HUDEP-2 (cell line): ENCODE measurements at regions not wholly inside any gene's neighbourhood (a gene's known extent, or its start where the extent isn't known, plus 50 kb on each side); places are given as distances from the start of the nearest gene placed in this dataset.

Source experiments
- DNase-seq, 76 experiments: peaks; one replicate each; lab custom pipeline; 2025; ENCODE audit not compliant: unreplicated experiment in 76 of 76; lab: John Stamatoyannopoulos, UW

DNA sequence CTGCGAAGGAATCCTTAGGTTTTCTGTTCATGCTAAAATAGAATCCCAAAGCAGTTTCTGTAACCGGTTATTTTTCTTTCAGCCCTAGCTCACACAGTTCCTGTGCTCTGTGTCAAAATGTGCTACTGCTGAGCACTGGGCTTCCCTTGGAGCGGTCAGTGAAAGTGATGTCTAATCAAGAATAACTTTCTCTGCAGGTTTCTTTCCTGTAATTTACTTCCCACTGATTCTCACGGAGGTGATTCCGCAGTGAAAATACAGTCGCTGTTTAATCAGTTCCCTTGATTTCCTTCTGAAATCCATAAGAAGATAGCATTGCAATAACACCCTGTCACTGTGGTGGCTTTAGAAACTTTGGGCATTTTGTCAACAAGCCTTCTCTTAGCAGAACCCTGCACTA, 112.0 kb upstream of the ISL1 start:
- DNase-seq = no peak

DNA sequence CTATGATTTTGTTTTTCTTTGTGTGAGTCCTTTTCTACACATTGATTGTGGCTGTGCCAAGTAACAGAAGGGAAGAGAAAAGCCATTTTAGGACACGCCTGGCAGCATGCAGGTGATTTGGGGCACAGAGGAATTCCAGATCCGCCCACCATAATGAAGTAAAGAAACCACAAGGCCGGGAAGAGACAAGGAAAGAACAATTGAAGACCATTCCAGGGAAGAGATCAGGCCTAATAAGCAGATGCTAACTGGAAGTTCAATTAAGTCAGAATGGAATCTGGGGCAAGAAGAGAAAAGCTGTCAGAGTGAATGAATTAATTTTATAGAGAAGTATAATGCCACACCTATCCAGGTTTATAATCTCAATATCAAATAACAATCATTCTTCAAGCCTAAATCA, 110.2 kb upstream of the ISL1 start:
- DNase-seq = no peak

DNA sequence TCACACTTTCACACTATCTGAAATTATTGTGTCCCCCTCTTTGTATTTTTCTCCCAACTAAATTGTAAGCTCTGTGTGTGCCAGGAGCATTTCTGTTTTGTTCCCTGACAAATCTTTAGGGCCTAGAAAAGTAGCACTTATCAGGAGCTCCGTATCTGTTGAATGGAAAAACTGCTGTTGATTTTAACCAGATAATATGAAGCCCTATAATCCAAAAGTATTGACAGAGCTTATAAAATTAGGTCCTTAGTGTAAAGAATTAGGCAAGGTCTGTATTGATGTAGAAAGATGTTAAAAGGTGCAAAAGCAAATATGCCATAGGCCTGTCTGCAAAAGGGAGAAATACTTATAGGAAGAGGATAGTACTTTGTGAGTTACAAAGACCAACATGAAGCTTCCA, 109.4 kb upstream of the ISL1 start:
- no peak for DNase-seq

DNA sequence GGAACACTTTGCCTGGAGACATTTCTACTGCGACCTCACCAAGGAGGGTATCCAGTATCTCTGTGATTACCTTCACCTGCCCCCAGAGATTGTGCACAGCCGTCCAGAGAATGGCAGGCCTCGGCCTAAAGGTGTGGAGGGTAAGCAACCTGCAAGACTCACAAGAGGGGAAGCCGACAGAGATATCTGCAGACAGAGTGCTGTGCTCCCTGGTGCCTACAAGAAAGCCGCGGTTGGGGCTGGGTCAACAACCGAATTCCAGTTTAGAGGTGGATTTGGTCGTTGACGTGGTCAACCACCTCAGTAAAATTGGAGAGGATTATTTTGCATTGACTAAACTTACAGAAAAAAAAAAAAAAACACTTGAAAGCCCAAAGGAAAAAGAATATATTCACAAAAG, 107.8 kb upstream of the ISL1 start:
- no peak for DNase-seq

DNA sequence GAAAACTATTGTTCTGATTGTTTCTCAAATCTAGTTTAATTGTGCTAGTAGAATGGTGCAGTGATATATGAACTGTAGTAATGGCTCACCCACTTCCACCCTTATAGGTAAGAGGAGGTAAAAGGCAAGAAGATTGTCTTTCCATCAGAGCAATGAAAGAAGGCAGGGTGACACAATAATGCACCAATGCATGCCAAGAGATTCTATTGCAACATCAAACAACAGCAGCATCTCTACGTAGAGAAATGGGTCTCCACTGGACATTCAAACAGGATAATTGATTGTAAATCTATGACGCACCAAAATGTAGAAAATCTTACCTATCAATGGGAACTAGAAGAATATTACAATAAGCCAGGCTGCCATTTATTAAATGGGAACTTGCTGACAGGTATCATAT, 107.0 kb upstream of the ISL1 start:
- DNase-seq = no peak

DNA sequence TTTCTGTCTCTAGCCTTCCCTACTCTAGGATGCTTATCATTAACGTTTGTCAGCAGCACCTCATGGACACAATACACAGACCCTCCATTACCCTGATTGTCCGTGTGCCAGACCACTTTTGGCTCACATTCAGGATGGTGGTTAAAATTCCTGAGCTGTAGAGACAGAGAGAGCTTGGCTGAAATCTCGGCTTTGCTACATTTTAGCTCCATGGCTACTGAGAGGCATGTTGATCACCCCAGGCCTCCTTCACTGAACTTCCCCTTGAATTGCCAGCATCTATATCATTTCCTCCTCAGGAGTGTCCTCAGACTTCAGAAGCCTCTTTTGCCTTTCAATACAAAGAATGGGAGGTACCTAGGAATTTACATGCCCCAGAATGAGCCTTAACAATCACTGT, 104.7 kb upstream of the ISL1 start:
- no peak for DNase-seq

DNA sequence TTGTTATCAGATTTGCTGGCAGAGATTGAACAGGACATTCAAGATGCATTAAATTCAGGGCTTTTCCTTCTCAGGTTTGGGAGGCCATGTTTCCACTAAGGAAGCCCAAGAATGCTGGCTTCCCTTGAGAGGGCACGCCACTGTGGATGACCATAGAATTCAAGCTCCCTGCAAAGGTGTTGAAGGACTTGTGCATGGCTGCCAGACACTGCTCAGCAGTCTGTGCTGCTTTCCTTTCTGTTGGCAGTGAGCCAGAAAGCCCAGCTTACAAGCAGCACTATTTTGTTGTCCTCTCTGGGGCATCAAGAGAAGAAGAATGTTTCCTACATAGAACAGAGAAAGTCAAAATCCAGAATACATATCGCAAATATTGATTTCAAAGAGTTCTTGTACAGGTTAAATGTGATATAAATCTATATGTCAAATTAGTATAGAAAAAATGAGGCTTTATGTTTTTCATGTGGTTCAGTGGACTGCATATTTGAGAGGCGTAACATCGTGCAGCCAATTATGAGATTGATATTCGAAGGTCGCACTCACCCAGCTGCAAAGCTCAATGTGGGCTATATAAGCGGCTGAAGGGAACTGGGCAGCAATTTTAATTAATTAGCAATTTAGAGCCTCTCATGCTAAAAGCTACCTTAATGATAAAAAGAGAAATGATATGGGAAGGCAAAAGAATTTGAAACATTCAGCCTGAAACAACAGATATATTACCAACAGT, 103.1 kb upstream of the ISL1 start:
- no peak for DNase-seq

DNA sequence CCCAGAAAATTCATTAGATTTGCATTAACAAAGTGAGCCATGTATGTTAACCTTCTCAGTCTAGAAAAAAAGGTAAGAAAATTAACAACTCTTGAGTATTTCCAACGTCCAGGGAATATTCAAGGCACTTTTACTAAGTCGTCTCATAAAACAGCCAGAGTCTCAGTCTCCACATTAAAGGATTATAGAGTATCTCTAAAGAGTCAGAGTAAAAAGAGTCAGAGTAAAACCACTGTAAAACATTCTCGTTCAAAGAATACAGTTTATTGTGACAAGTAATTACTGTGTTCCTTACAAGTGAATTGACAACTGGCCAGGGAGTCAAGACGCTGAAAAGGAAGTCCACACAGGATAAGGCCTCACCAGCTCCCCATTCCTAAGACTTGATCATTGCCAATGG, 97.2 kb upstream of the ISL1 start:
- DNase-seq = no peak

DNA sequence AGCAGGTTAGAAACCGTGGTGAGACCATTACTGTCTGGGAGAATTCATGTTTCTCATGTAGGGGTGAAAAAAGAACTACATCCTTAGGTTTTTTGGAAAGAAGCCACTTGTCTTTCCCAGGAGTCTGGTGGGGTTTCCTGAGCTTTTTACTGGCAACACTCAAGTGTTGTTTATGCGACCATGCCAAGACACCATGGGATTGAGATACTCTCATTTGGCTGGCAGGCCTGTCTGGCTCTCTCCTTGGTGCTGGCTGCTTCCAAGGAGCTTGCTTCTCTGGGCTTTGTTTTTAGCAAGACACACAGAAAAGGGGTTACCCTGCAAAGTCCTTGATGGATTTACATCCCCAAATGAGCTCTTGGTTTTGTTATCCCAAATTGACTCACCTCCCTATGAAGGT, 80.9 kb upstream of the ISL1 start:
- no peak for DNase-seq

DNA sequence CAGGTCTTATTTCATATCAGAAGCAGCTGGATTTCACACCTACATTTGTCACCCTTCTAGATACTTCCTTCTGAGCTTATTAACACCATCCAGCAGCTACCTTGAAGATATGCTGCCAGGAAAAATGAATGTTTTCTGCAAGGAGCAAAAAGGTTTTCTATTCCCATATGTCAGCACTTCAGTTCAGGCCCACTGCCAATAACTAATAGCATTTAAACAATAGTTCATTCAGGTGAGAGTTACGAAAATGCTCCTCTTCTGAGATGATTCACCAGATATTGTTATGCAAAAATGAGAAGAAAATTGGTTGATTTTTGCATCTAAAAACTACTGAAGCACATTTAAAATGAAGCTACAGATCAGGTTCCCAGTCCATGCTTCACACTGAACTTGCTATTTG, 56.4 kb upstream of the ISL1 start:
- DNase-seq = no peak
